Astrocyte (in vitro differentiated cells and primary cell): ENCODE measurements at regions not wholly inside any gene's neighbourhood (a gene's known extent, or its start where the extent isn't known, plus 50 kb on each side); places are given as distances from the start of the nearest gene placed in this dataset.

ENCODE experiments used
- DNase-seq: peaks from one replicate; pipeline ENCODE4 v3.0.0-alpha.2; 2010; ENCODE audit warnings: low read depth
- FAIRE-seq: peaks from 2 replicates; lab custom pipeline; 2011; peaks lifted over from hg19 to GRCh38; lab: Jason Lieb, UNC
- H2AFZ ChIP-seq: 2 replicates; pipeline ENCODE4 v1.6.0; 2012; ENCODE audit warnings: low read depth, low read length, inconsistent platforms
- H3K27ac ChIP-seq: 2 replicates; pipeline ENCODE4 v1.5.1; 2011; ENCODE audit warnings: low read depth, low read length, inconsistent platforms
- H3K27me3 ChIP-seq: 2 replicates; pipeline ENCODE4 v1.6.0; 2011; ENCODE audit warnings: low read length, inconsistent platforms; ENCODE audit not compliant: insufficient read depth
- H3K36me3 ChIP-seq: 2 replicates; pipeline ENCODE4 v1.5.1; 2011; ENCODE audit warnings: low read length, inconsistent platforms; ENCODE audit not compliant: insufficient read depth
- H3K4me1 ChIP-seq: 2 replicates; pipeline ENCODE4 v1.5.1; 2011; ENCODE audit warnings: low read length, inconsistent platforms; ENCODE audit not compliant: insufficient read depth
- H3K4me2 ChIP-seq: 2 replicates; pipeline ENCODE4 v1.6.0; 2012; ENCODE audit warnings: low read length, inconsistent platforms
- H3K4me3 ChIP-seq: 2 replicates; pipeline ENCODE4 v1.5.1; 2011; ENCODE audit warnings: low read depth, mild to moderate bottlenecking, low read length, inconsistent platforms; ENCODE audit not compliant: insufficient read depth
- H3K79me2 ChIP-seq: 2 replicates; pipeline ENCODE4 v1.6.0; 2012; ENCODE audit warnings: mild to moderate bottlenecking, low read length, inconsistent platforms; ENCODE audit not compliant: insufficient read depth
- H3K9ac ChIP-seq: 2 replicates; pipeline ENCODE4 v1.6.0; 2012; ENCODE audit warnings: mild to moderate bottlenecking, low read length, inconsistent platforms
- H3K9me3 ChIP-seq: 2 replicates; pipeline ENCODE4 v1.5.1; 2012; ENCODE audit warnings: low read depth, mild to moderate bottlenecking, low read length, inconsistent platforms; ENCODE audit not compliant: insufficient read depth
- H4K20me1 ChIP-seq: 2 replicates; pipeline ENCODE4 v1.6.0; 2012; ENCODE audit warnings: low read length, inconsistent platforms; ENCODE audit not compliant: insufficient read depth
- H3K27ac Mint-ChIP-seq: one replicate; pipeline ENCODE4 v1.8.0; 2021; ENCODE audit warnings: mild to moderate bottlenecking, mixed read lengths; ENCODE audit not compliant: unreplicated experiment
- H3K27me3 Mint-ChIP-seq: one replicate; pipeline ENCODE4 v1.8.0; 2021; ENCODE audit warnings: low read depth, mixed read lengths; ENCODE audit not compliant: unreplicated experiment
- H3K36me3 Mint-ChIP-seq: one replicate; pipeline ENCODE4 v1.8.0; 2021; ENCODE audit warnings: low read depth, mixed read lengths; ENCODE audit not compliant: unreplicated experiment
- H3K4me1 Mint-ChIP-seq: one replicate; pipeline ENCODE4 v1.8.0; 2021; ENCODE audit warnings: low read depth, mixed read lengths; ENCODE audit not compliant: unreplicated experiment
- H3K4me3 Mint-ChIP-seq: one replicate; pipeline ENCODE4 v1.8.0; 2021; ENCODE audit warnings: mild to moderate bottlenecking, moderate library complexity, mixed read lengths; ENCODE audit not compliant: unreplicated experiment
- H3K9me3 Mint-ChIP-seq: one replicate; pipeline ENCODE4 v1.8.0; 2021; ENCODE audit warnings: mild to moderate bottlenecking, mixed read lengths; ENCODE audit not compliant: unreplicated experiment
- CTCF ChIP-seq: IDR thresholded peaks from 2 replicates; pipeline ENCODE4 v1.5.1; 2011; ENCODE audit warnings: low read depth, mild to moderate bottlenecking, inconsistent platforms, low read length, moderate library complexity; ENCODE audit not compliant: insufficient read depth
- EZH2 ChIP-seq: IDR thresholded peaks from 2 replicates; pipeline ENCODE4 v1.6.1; 2012; ENCODE audit warnings: mild to moderate bottlenecking, low read length, inconsistent platforms; ENCODE audit not compliant: insufficient read depth

- Histone ChIP-seq H3K9me3 (no peaks in the 10 kb centered on the region), H3K4me3 (no peak overlapping the region), H3K79me2 (no peaks in the 10 kb centered on the region), H3K36me3 (no peaks in the 10 kb centered on the region), H3K4me1 (peaks cover 18% of the 10 kb centered on the region), H3K27me3 (no peaks in the 10 kb centered on the region), H4K20me1 (no peaks in the 10 kb centered on the region), H3K4me2 (no peak overlapping the region), H2AFZ (no peak overlapping the region), H3K27ac (no peak overlapping the region), H3K9ac (no peak overlapping the region)
- Mint-ChIP-seq H3K27me3 (no peaks in the 10 kb centered on the region), H3K4me3 (no peak overlapping the region), H3K36me3 (no peaks in the 10 kb centered on the region), H3K9me3 (no peaks in the 10 kb centered on the region), H3K27ac (no peak overlapping the region), H3K4me1 (peaks cover 18% of the 10 kb centered on the region)
- TF ChIP-seq CTCF, result no peak
- no peak for TF ChIP-seq EZH2
- no peak for FAIRE-seq
- no peak for DNase-seq
These were observed 191.9 kb downstream of the PTN start for GRCh38 chr7:137151690-137152052.

- Histone ChIP-seq H3K27me3 (no peaks in the 10 kb centered on the region), H2AFZ (no peak overlapping the region), H3K4me1 (peaks cover 20% of the 10 kb centered on the region), H3K36me3 (no peaks in the 10 kb centered on the region), H3K9me3 (no peaks in the 10 kb centered on the region), H3K4me2 (no peak overlapping the region), H3K79me2 (no peaks in the 10 kb centered on the region), H3K27ac (peak overlapping the region; percentile 43), H4K20me1 (no peaks in the 10 kb centered on the region), H3K4me3 (no peak overlapping the region), H3K9ac (peak overlapping the region; percentile 29)
- no peaks in the 10 kb centered on the region for H3K27me3 Mint-ChIP-seq
- H3K27ac Mint-ChIP-seq, result peak overlapping the region; percentile 76
- H3K4me1 Mint-ChIP-seq, result peaks cover 20% of the 10 kb centered on the region
- no peaks in the 10 kb centered on the region for H3K36me3 Mint-ChIP-seq
- no peak overlapping the region for H3K4me3 Mint-ChIP-seq
- TF ChIP-seq EZH2, result no peak
- TF ChIP-seq CTCF, result no peak
- FAIRE-seq (no peak), DNase-seq (peak; percentile 89)
- no peaks in the 10 kb centered on the region for H3K9me3 Mint-ChIP-seq
These were observed 192.4 kb downstream of the PTN start for GRCh38 chr7:137151041-137151689.

- H3K4me2 ChIP-seq, result peak overlapping the region; percentile 73
- no peaks in the 10 kb centered on the region for H3K36me3 Mint-ChIP-seq
- TF ChIP-seq CTCF, result no peak
- no peak for TF ChIP-seq EZH2
These were observed 196.2 kb downstream of the PTN start for GRCh38 chr7:137147338-137147720.

More at GRCh38 chr7:137147338-137147720, 196.2 kb downstream of the PTN start:
- H3K27ac ChIP-seq, result peak overlapping the region; percentile 92
- H3K4me3 ChIP-seq, result no peak overlapping the region
- Mint-ChIP-seq H3K27me3 (no peaks in the 10 kb centered on the region), H3K9me3 (no peaks in the 10 kb centered on the region), H3K27ac (peak overlapping the region; percentile 43), H3K4me3 (no peak overlapping the region), H3K4me1 (peaks cover 28% of the 10 kb centered on the region)
- H3K36me3 ChIP-seq, result no peaks in the 10 kb centered on the region
- H3K79me2 ChIP-seq, result no peaks in the 10 kb centered on the region
- peak overlapping the region; percentile 76 for H3K9ac ChIP-seq
- peaks cover 30% of the 10 kb centered on the region for H3K4me1 ChIP-seq
- H2AFZ ChIP-seq, result no peak overlapping the region
- no peaks in the 10 kb centered on the region for H3K27me3 ChIP-seq
- FAIRE-seq (no peak), DNase-seq (no peak)
- H4K20me1 ChIP-seq, result no peaks in the 10 kb centered on the region
- H3K9me3 ChIP-seq, result no peaks in the 10 kb centered on the region
